Body of pancreas (tissue), 4 donors: ENCODE measurements at regions not wholly inside any gene's neighbourhood (a gene's known extent, or its start where the extent isn't known, plus 50 kb on each side); places are given as distances from the start of the nearest gene placed in this dataset.

ENCODE experiments used
- ATAC-seq: fragments of 150-250 bp; one replicate; pipeline ENCODE4 v1.9.1; 2016
- DNase-seq, 4 donors: peaks; one replicate each; pipeline ENCODE4 v3.0.0-alpha.2; 2019
- H3K27ac ChIP-seq, 4 donors: fragments of 200-600 bp; sonication (generic); 1 replicate in 3 of 4; 2 replicates in 1 of 4; pipeline versions ENCODE4 v1.5.1 to v1.6.1; 2016 to 2019; ENCODE audit warnings: mild to moderate bottlenecking in 1 of 4, mixed read lengths in 1 of 4, moderate library complexity in 1 of 4
- H3K27me3 ChIP-seq, 2 donors: fragments of 200-600 bp; sonication (generic); one replicate each; pipeline ENCODE4 v1.6.0; 2016; ENCODE audit warnings: mild to moderate bottlenecking in 1 of 2
- H3K36me3 ChIP-seq, 2 donors: fragments of 200-600 bp; sonication (generic); replicated peaks in 1 of 2; 2 replicates each; pipeline ENCODE4 v1.5.1; 2016; ENCODE audit warnings: low read depth in 2 of 2; ENCODE audit not compliant: insufficient read depth in 1 of 2
- H3K4me1 ChIP-seq: fragments of 200-600 bp; sonication (generic); one replicate; pipeline ENCODE4 v1.6.0; 2016
- H3K4me3 ChIP-seq, 2 donors: fragments of 200-600 bp; sonication (generic); 1 replicate in 1 of 2; 2 replicates in 1 of 2; pipeline ENCODE4 v1.5.1; 2016 to 2019
- H3K9me3 ChIP-seq, 3 donors: fragments of 200-600 bp; sonication (generic); 1 replicate in 2 of 3; 2 replicates in 1 of 3; pipeline ENCODE4 v1.5.1; 2016
- CTCF ChIP-seq, 7 experiments: fragments of 450-650 bp in 4 of 7; fragments of 200-600 bp in 3 of 7; sonication (generic) in 3 of 7; IDR thresholded peaks; one replicate each; pipeline ENCODE4 v1.5.1; 2016 to 2019; ENCODE audit warnings: antibody characterized with exemption in 7 of 7
- POLR2A ChIP-seq, 3 donors: fragments of 450-650 bp; IDR thresholded peaks; one replicate each; pipeline ENCODE4 v1.6.1; 2016; ENCODE audit warnings: antibody characterized with exemption in 3 of 3, mild to moderate bottlenecking in 2 of 3
- WGBS, 2 donors: methylation state at CpG; one replicate each; pipeline ENCODE4 v1.1.5; 2017; 5-methylcytosine and 5-hydroxymethylcytosine counted together
- intact Hi-C: fragments of 100-400 bp; cut with DNase I; formaldehyde crosslinking; loops from one replicate; pipeline ENCODE4 v1.15.1; 2023

DNA sequence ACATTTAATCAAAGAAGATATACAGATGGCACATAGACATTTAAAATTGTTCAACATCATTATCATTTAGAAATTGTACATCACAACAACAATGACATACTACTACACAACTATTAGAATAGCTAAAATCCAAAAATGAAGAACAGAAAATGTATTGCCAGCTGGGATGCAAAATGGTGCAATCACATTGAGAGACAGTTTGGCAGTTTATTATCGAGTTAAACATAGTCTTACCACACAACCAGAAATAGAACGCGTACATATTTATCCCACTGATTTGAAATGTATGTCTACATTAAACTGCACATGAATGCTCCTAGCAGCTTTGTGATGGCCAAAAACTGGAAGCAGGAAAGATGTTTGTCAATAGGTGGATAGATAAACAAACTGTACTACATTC lies 791.5 kb upstream of the MGAT4C start:
- TF ChIP-seq POLR2A (IDR thresholded peaks at IDR 0.05) (no peak), CTCF (IDR thresholded peaks at IDR 0.05) (no peak)
- no peak overlapping the region for H3K4me3 ChIP-seq
- no peaks in the 10 kb centered on the region for H3K9me3 ChIP-seq
- H3K27ac ChIP-seq, result no peak overlapping the region
- no peaks in the 10 kb centered on the region for H3K4me1 ChIP-seq
- DNase-seq, result no peak
- no peak for ATAC-seq
- no peaks in the 10 kb centered on the region for H3K27me3 ChIP-seq
- WGBS, 2 donors, result 89 to 92% methylated on average over 3 of the region's 3 CpGs
- no peaks in the 10 kb centered on the region for H3K36me3 ChIP-seq
- intact Hi-C loops, result no loop called here

GRCh38 chr12:87039536-87039935 lies 783.3 kb upstream of the MGAT4C start:
- no peak for ATAC-seq
- Histone ChIP-seq H3K9me3 (no peaks in the 10 kb centered on the region), H3K4me1 (no peaks in the 10 kb centered on the region), H3K4me3 (no peak overlapping the region), H3K36me3 (no peaks in the 10 kb centered on the region), H3K27me3 (no peaks in the 10 kb centered on the region), H3K27ac (no peak overlapping the region)
- intact Hi-C loops, result no loop called here
- WGBS, 2 donors, result 59 to 61% methylated on average over 1 of the region's 1 CpG
- no peak for DNase-seq
- no peak for TF ChIP-seq CTCF (IDR thresholded peaks at IDR 0.05)
- TF ChIP-seq POLR2A (IDR thresholded peaks at IDR 0.05), result no peak

GRCh38 chr12:87038098-87038497 lies 781.9 kb upstream of the MGAT4C start:
- Histone ChIP-seq H3K27ac (no peak overlapping the region), H3K9me3 (no peaks in the 10 kb centered on the region), H3K27me3 (no peaks in the 10 kb centered on the region), H3K4me3 (no peak overlapping the region), H3K36me3 (no peaks in the 10 kb centered on the region), H3K4me1 (no peaks in the 10 kb centered on the region)
- DNase-seq (no peak), ATAC-seq (no peak)
- TF ChIP-seq POLR2A (IDR thresholded peaks at IDR 0.05) (no peak), CTCF (IDR thresholded peaks at IDR 0.05) (no peak)
- intact Hi-C loops, result no loop called here
- 90 to 93% methylated on average over 3 of the region's 3 CpGs for WGBS, 2 donors

DNA sequence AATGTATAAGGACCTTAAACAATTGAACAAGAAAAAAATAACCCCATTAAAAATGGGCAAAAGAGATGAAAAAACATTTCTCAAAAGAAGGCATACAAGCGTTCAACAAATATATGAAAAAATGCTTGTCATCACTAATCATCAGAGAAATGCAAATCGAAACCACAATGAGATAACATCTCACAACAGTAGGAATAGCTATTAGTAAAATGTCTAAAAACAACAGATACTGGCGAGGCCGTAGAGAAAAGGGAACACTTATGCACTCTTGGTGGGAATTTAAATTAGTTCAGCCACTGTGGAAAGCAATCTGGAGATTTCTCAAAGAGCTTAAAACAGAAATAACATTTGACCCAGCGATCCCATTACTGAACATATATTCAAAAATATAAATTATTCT lies 769.8 kb upstream of the MGAT4C start:
- intact Hi-C loops, result no loop called here
- no peak for ATAC-seq
- Histone ChIP-seq H3K4me1 (no peaks in the 10 kb centered on the region), H3K27me3 (no peaks in the 10 kb centered on the region), H3K36me3 (no peaks in the 10 kb centered on the region), H3K27ac (no peak overlapping the region), H3K9me3 (no peaks in the 10 kb centered on the region), H3K4me3 (no peak overlapping the region)
- WGBS, 2 donors, result 67 to 81% methylated on average over 5 of the region's 5 CpGs
- no peak for DNase-seq
- TF ChIP-seq CTCF (IDR thresholded peaks at IDR 0.05) (no peak), POLR2A (IDR thresholded peaks at IDR 0.05) (no peak)

DNA sequence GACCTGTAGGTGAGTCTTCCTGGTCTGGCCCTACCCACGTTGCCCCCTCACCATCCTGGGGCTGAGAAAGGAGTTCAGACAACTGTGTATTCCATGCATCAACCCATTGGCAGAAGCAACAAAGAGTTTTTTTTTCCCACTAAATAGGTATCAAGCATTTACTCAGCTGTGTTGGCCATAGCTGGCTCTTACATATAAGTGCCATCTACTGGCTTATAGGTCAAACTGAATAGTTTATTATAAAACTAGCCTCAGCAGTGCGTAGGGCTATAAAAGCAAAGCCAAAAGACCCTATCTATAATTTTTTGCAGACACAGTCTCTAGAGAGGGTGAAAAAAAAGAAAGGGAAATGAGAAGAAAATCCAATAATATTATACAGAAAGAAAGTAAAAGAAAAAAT lies 765.2 kb upstream of the MGAT4C start:
- no peak for ATAC-seq
- H3K27me3 ChIP-seq, result no peaks in the 10 kb centered on the region
- no peak for TF ChIP-seq POLR2A (IDR thresholded peaks at IDR 0.05)
- no peak for TF ChIP-seq CTCF (IDR thresholded peaks at IDR 0.05)
- no peak for DNase-seq
- H3K27ac ChIP-seq, result no peak overlapping the region
- no peak overlapping the region for H3K4me3 ChIP-seq
- no peaks in the 10 kb centered on the region for H3K36me3 ChIP-seq
- no peaks in the 10 kb centered on the region for H3K9me3 ChIP-seq
- 54 to 57% methylated on average over 2 of the region's 2 CpGs for WGBS, 2 donors
- H3K4me1 ChIP-seq, result no peaks in the 10 kb centered on the region
- intact Hi-C loops, result no loop called here
